Lung microvascular endothelial cell (primary cell): ENCODE measurements at regions not wholly inside any gene's neighbourhood (a gene's known extent, or its start where the extent isn't known, plus 50 kb on each side); places are given as distances from the start of the nearest gene placed in this dataset.
"Not testable (repeated sequence)": the region's sequence is repeated elsewhere in the genome, so short reads cannot be mapped to it uniquely, and the experiment has no call there.

ENCODE experiments used
- DNase-seq, 2 donors: peaks; one replicate each; pipeline versions ENCODE4 v3.0.0 to v3.0.0-alpha.2; 2010; ENCODE audit warnings: low read depth in 2 of 2

- no peak for DNase-seq
Measured at GRCh38 chr7:82624965-82625364, 181.4 kb upstream of the CACNA2D1 start.

GRCh38 chr7:82624337-82624736 is 180.8 kb upstream of the CACNA2D1 start:
- DNase-seq: no peak

GRCh38 chr7:82623812-82624211 is 180.2 kb upstream of the CACNA2D1 start:
- DNase-seq: no peak

- no peak for DNase-seq
Measured at GRCh38 chr7:82617156-82617555, 173.6 kb upstream of the CACNA2D1 start.

- DNase-seq: no peak
Measured at GRCh38 chr7:82616059-82616728, 172.6 kb upstream of the CACNA2D1 start.

- DNase-seq: no peak
Measured at GRCh38 chr7:82615527-82615926, 171.9 kb upstream of the CACNA2D1 start.

GRCh38 chr7:82609746-82610145 is 166.2 kb upstream of the CACNA2D1 start:
- DNase-seq: no peak

GRCh38 chr7:82605247-82605864 is 161.8 kb upstream of the CACNA2D1 start:
- DNase-seq: peak; percentile 54 to 67

GRCh38 chr7:82602066-82602465 is 158.5 kb upstream of the CACNA2D1 start:
- DNase-seq: no peak

GRCh38 chr7:82600531-82600930 is 157.0 kb upstream of the CACNA2D1 start:
- no peak for DNase-seq

- no peak for DNase-seq
Measured at GRCh38 chr7:82599895-82600294, 156.3 kb upstream of the CACNA2D1 start.

- DNase-seq: peak; percentile 39 to 63
Measured at GRCh38 chr7:82598958-82599357, 155.4 kb upstream of the CACNA2D1 start.

- peak in 1 of 2 donors; percentile 67 for DNase-seq
Measured at GRCh38 chr7:82595795-82596194, 152.2 kb upstream of the CACNA2D1 start.

- DNase-seq: peak; percentile 19 to 21
Measured at GRCh38 chr7:82595176-82595575, 151.6 kb upstream of the CACNA2D1 start.

- no peak for DNase-seq
Measured at GRCh38 chr7:82594665-82595064, 151.1 kb upstream of the CACNA2D1 start.

- peak in 1 of 2 donors; percentile 55 for DNase-seq
Measured at GRCh38 chr7:82593780-82594179, 150.2 kb upstream of the CACNA2D1 start.

GRCh38 chr7:82592416-82592815 is 148.8 kb upstream of the CACNA2D1 start:
- no peak for DNase-seq

- no peak for DNase-seq
Measured at GRCh38 chr7:82579047-82579446, 135.5 kb upstream of the CACNA2D1 start.

GRCh38 chr7:82578430-82578829 is 134.9 kb upstream of the CACNA2D1 start:
- peak; percentile 57 to 95 for DNase-seq

- peak; percentile 77 to 86 for DNase-seq
Measured at GRCh38 chr7:82572195-82572880, 128.8 kb upstream of the CACNA2D1 start.

- DNase-seq: not testable (repeated sequence)
Measured at GRCh38 chr7:82571047-82571446, 127.5 kb upstream of the CACNA2D1 start.

GRCh38 chr7:82567841-82568240 is 124.3 kb upstream of the CACNA2D1 start:
- DNase-seq: no peak

GRCh38 chr7:82567356-82567755 is 123.8 kb upstream of the CACNA2D1 start:
- DNase-seq: no peak
